Ishikawa (cell line): ENCODE measurements at regions not wholly inside any gene's neighbourhood (a gene's known extent, or its start where the extent isn't known, plus 50 kb on each side); places are given as distances from the start of the nearest gene placed in this dataset.

Experiments used
- CEBPB ChIP-seq: IDR thresholded peaks from 2 replicates; pipeline ENCODE4 v1.6.1; 2012
- EP300 ChIP-seq: IDR thresholded peaks from 2 replicates; pipeline ENCODE4 v1.6.1; 2012; ENCODE audit warnings: borderline replicate concordance
- RAD21 ChIP-seq: IDR thresholded peaks from 2 replicates; pipeline ENCODE4 v1.6.1; 2012; ENCODE audit warnings: low read depth
- REST ChIP-seq: IDR thresholded peaks from 2 replicates; pipeline ENCODE4 v1.6.1; 2012; ENCODE audit warnings: low read depth, mild to moderate bottlenecking
- TAF1 ChIP-seq: IDR thresholded peaks from 2 replicates; pipeline ENCODE4 v1.6.1; 2012; ENCODE audit warnings: low read depth, mild to moderate bottlenecking
- TCF12 ChIP-seq: IDR thresholded peaks from 2 replicates; pipeline ENCODE4 v1.6.1; 2012; ENCODE audit warnings: low read depth
- YY1 ChIP-seq: IDR thresholded peaks from 2 replicates; pipeline ENCODE4 v1.6.1; 2012; ENCODE audit warnings: low read depth
- ZBTB7A ChIP-seq: IDR thresholded peaks from 2 replicates; pipeline ENCODE4 v1.6.1; 2012; ENCODE audit warnings: low read depth

GRCh38 chr15:29624271-29624670, 198.0 kb downstream of the TJP1 start:
- no peak for TF ChIP-seq EP300
- no peak for TF ChIP-seq YY1
- no peak for TF ChIP-seq REST
- TF ChIP-seq TAF1 = no peak
- TF ChIP-seq CEBPB = no peak
- TF ChIP-seq ZBTB7A = no peak
- no peak for TF ChIP-seq RAD21
- no peak for TF ChIP-seq TCF12
